Ishikawa (cell line): ENCODE measurements at regions not wholly inside any gene's neighbourhood (a gene's known extent, or its start where the extent isn't known, plus 50 kb on each side); places are given as distances from the start of the nearest gene placed in this dataset.

Experiments used
- CEBPB ChIP-seq: IDR thresholded peaks from 2 replicates; pipeline ENCODE4 v1.6.1; 2012
- CREB1 ChIP-seq: IDR thresholded peaks from 2 replicates; pipeline ENCODE4 v1.6.1; 2012; ENCODE audit warnings: low read depth
- EGR1 ChIP-seq: IDR thresholded peaks from 2 replicates; pipeline ENCODE4 v1.6.1; 2012
- EP300 ChIP-seq: IDR thresholded peaks from 2 replicates; pipeline ENCODE4 v1.6.1; 2012; ENCODE audit warnings: borderline replicate concordance
- NFIC ChIP-seq: IDR thresholded peaks from 2 replicates; pipeline ENCODE4 v1.6.1; 2012
- REST ChIP-seq: IDR thresholded peaks from 2 replicates; pipeline ENCODE4 v1.6.1; 2012; ENCODE audit warnings: low read depth, mild to moderate bottlenecking
- TCF12 ChIP-seq: IDR thresholded peaks from 2 replicates; pipeline ENCODE4 v1.6.1; 2012; ENCODE audit warnings: low read depth

- no peak for TF ChIP-seq REST
- TF ChIP-seq CREB1 = no peak
- no peak for TF ChIP-seq EGR1
- TF ChIP-seq CEBPB = no peak
- no peak for TF ChIP-seq EP300
- no peak for TF ChIP-seq NFIC
- no peak for TF ChIP-seq TCF12
These were observed 444.4 kb upstream of the IGFBP7 start for GRCh38 chr4:57554556-57555092.
